ENCODE measurements at regions not wholly inside any gene's neighbourhood (a gene's known extent, or its start where the extent isn't known, plus 50 kb on each side); places are given as distances from the start of the nearest gene placed in this dataset.
"Not testable (repeated sequence)": the region's sequence is repeated elsewhere in the genome, so short reads cannot be mapped to it uniquely, and the experiment has no call there.

DNA sequence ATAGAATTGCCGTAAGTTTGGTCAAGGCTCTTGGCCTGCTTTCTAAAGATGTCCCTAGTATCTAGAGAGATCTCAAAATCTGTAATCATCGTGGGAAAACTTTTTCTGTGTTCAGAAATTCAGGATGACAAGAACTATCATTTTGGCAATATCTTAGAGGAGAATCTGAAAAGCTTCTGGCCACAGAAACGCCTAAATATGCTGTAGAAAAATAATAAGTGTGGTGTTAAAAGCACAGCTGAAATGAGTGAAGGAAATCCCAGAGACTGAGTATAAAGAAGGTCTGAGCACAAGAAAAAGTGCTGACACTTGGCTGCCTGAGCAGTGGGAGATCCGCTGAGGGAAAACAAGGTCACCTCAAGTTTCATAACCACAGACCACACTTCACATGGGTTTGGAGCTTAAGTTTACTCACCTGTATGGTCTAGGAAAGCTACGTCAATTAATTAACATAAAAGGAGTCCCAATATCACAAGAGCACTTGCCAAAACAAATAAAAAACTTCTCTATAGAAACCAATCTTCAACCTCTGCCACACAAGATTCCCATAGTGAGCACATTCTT is 235.2 kb upstream of the IRF2BP2 start:
- peak; percentile 58 for DNase-seq (ENCODE audit: low read depth)

DNA sequence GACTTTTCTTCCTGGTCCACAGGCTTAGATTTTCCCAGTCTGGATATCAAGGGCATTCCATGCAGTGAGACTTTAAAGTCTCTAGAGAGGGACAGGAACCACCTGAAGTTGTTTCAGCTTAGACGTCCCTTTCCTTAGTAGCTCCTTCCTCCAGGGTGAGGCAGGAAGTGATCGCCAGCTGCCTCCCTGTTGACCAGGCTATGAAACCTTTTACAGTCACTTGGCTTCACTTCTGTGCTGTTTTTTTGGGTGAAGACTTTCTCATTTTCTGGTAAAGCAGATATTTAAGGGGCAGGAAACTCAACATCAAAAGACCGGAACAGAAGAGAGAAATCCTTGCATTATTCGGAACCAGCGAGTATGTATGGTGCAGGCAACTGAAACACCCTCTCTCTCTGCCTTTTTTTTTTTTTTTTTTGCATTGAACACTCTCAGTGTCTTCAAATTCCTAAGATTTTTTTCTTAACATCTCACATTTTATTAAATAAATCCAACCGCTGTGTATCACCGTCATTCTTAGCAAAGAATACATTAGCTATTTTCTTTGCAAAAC is 234.6 kb upstream of the IRF2BP2 start:
- DNase-seq (ENCODE audit: low read depth), result no peak

DNA sequence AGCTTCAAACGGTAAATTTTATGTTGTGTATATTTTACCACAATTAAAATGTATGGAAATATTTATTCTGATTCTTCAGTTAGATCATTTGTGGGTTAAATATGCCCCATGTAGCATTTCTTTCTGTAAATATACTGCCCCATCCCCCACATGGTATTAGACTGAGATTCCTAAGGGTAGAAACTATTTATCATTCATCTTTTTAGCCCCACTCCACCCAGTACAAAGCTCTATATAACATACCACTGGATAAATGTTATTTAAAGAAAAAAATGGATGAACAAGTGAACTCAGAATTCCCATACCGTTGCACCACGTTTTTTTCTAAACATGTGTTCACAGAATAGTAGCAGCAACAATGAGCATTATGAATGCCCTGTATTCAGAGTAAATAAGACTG is 234.0 kb upstream of the IRF2BP2 start:
- no peak for DNase-seq (ENCODE audit: low read depth)

DNA sequence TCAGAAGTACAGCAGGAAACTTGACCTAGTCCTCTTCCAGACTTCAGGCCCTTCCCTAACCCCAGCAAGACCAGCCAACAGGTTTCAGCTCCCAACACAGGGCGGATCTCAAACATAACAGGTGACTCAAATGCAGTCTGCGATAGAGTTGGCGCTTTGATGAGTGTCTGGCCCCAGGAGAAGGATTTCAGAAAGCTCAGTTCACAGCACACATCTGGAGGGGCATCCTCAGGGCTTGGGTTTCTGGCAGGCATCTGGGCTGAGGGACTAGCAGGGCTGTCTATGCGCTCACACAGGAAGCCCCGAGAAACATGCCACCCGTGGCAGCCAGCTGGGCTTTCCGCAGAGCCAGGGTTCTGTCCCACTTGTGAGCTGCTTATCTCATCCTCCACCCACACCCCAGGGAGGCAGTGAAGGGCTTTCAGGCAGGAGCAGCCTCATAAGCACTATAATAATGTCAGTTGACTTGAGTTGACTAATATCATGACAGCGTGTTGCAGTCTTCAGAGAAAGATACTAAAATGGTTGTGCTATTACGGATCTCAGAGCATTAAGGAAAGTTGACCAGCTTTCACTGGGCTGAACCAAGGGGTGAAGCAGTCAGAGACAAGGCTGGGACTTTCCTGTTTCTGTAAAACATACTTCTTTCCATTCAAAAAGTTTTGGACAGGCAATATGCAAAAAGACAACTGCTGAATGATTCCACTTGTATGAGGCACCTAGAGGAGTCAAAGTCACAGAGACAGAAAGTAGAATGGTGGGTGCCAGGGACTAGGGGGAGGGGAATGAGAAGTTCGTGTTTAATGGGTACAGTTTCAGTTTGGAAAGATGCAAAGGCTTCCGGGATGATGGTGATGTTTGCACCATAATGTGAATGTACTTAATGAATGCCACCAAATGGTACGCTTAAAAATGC is 233.0 kb upstream of the IRF2BP2 start:
- DNase-seq (ENCODE audit: low read depth), result peak; percentile 25

DNA sequence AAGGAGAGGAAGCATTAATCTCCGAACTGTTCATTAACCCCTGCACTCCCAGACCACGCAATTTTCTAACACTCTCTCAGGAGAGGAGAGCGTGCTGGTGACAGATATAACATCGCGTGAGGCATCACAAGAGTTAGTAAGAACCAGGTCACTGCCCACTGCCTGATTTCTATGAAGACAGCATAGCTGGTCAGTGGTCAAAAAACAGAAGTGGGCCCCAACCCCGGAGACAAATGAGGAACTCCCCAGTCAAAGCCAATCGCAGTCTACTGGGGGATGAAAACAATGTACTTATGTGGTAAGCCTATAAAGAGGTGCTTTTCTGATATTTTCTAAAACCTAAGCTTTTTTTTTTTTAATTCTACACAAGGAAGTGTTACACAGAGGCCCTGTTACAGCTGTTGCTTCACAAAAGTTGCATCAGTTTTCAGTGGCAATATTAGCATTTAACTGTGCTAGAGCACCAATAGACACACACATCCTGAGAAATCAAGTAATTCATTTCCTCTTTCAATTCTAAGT is 231.8 kb upstream of the IRF2BP2 start:
- DNase-seq (ENCODE audit: low read depth), result no peak

DNA sequence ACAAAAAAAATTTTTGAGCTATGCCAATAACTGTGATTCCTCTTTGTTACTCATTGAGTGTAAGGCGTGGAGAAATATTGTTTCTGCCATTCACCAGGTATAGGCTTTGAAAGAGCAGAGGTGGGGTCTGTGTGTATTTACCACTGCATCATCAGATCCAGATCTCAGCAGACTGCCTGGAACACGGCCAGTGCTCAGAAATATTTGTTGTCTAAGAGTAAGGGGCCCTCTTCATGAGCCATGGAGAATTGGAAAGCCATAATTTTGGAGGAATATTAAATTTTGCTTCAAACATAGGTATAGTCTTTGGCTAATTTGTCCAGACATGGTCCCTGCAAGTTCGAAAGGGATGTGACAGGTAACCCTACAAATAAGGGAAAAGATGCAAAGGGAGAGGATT is 231.3 kb upstream of the IRF2BP2 start:
- no peak for DNase-seq (ENCODE audit: low read depth)

DNA sequence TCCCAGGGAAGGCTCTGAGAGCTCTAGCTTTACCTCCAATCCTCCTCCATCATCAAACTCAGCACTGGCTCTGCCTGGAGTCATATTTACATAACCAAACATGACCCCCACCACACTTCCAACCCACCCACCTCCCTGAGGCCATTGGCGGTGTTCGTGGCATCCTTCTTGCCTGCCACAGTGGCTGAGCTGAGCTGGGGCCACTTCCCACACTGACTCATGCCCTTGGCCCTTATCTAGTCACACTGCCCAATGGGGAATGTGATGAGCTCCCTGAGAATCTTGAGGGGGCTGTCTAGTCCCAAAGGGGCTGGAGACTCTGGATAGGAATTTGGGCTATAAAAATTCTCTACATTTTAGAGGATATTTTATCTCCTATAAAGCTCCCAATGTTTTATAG is 230.9 kb upstream of the IRF2BP2 start:
- no peak for DNase-seq (ENCODE audit: low read depth)

DNA sequence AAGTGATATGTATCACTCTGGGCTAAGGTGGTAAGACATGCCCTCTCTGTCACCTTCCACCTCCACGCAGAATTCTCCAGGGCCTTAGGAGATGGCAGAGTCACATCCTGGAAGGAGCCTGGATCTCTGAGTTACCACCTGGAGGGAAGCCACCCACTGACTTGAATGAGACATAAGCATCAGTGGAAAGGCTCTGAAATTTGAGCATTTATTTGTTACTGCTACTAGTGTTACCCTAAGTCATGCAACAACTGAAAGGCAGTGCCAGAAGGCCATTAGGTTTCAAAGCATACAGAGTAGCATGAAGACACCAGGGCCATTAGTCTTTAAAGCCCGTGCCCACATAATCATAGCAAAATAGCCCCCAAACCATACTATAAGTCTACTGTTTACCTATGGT is 230.3 kb upstream of the IRF2BP2 start:
- no peak for DNase-seq (ENCODE audit: low read depth)

DNA sequence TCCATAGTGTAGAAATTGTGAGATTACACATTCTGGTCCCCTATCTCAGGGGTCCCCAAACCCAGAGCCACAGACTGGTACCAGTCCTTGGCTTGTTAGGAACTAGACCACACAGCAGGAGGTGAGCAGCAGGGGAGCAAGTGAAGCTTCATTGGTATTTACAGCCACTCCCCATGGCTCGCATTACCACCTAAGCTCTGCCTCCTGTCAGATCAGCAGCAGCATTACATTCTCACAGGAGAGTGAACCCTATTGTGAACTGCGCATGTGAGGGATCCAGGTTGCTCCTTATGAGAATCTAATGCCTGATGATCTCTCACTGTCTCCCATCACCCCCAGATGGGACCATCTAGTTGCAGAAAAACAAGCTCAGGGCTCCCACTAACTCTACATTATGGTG is 229.7 kb upstream of the IRF2BP2 start:
- no peak for DNase-seq (ENCODE audit: low read depth)

DNA sequence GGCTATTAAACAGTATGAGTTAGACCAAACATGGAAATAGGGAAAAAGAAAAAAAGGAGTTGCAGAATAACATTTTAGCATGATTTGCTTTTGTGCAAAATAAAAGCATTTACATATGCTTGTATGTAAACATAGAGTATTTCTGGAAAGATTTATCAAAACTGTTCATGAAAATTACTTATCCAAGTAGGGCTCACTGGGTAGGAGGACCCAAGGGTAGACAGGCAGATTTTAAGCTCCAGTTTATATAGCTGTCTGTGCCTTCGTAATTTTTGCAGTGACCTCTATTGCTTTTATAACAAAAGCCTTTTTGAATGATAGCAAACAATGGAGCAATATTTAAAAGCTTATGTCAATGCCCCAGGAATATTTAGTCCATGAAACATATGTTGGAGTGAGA is 228.8 kb upstream of the IRF2BP2 start:
- DNase-seq (ENCODE audit: low read depth), result no peak

DNA sequence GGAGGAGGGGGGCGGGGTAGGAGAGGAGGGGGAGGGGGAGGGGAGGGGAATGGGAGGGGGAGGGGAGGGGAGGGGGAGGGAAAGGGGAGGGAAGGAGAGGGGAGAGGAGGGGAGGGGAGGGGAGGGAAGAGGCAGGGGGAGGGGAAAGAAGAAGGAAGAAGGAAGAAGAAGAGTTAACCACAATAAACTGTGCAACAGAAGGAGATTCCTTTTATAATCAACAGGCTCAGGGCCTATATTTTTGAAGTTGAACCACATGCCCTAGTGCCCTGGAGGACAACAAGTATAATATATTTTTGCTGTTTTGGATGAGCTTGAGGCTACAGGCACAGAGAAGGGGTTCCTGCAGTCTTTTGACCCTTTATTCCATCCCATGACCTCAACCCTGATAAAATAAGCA is 228.2 kb upstream of the IRF2BP2 start:
- DNase-seq (ENCODE audit: low read depth), result no peak

DNA sequence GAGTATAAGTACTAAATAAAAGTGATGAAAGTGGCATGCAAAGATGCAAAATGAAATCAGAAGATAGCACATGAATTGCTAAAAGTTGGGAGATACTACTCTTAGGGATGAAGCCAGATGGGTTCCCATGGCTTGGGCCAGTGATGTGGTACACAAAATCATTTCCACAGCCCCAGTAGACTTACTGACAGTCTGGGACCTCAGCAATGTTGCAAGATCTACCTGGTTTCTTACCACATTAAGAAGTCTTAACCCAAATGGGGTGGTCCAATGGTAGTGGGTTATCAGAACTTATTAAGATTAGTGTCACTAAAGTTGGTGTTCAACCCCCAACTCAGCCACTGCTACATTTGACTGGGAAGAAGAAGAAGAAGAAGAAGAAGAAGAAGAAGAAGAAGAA is 227.7 kb upstream of the IRF2BP2 start:
- no peak for DNase-seq (ENCODE audit: low read depth)

DNA sequence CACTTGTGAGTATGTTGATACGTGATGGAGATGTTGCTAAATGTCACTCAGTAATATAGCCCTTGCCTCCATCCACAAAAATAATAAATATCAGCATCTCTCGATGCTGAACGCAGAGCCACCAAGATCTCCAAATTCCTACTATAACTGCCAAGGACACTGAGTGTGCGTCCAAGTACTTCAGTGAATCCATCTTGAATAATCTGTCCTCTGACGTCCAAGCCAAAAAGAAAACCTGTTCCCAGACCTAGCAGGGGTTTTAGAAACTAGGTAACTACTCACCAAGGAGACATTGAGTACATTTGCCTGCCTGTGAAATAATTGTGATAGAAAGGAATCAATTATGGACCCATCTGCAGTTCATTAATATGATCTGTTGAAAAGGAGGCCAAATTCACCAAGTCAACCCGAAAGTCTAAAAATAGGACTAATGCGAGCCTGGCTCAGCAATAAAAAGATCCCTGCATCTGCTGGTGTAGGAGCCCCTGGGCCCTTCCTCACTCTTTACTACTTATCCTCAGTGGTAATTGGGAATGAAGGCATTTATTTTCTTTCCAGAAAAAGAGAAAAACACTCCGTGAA is 226.9 kb upstream of the IRF2BP2 start:
- DNase-seq (ENCODE audit: low read depth), result no peak

DNA sequence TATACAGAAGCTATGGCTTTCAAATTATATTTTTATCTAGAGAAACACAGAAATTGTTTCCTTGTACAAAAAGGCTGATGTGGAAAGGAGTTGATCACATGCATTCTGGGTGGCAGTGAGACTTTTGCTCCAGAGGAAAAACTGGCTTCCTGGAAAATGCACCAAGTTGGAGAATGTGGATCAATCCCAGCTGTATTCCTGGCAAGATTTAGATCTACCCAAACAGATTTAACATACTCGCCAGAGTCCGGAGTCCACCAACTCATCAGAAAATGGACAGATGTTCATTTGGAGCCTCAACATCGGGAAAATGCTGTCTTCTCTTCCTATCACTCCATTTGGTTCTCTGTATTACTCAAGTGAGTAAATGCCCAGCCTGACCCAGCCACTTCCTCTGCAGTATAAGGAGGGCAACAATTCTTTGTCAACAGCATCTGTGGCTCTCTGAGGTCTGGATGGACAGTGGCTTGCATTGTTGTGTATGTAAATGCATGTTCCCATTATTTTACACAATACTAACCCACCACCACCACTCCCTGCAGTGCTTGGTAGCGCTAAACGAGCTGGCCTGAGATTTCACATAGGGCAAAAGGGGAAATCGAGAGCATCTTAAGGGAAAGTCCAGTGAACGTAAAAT is 226.2 kb upstream of the IRF2BP2 start:
- no peak for DNase-seq (ENCODE audit: low read depth)

DNA sequence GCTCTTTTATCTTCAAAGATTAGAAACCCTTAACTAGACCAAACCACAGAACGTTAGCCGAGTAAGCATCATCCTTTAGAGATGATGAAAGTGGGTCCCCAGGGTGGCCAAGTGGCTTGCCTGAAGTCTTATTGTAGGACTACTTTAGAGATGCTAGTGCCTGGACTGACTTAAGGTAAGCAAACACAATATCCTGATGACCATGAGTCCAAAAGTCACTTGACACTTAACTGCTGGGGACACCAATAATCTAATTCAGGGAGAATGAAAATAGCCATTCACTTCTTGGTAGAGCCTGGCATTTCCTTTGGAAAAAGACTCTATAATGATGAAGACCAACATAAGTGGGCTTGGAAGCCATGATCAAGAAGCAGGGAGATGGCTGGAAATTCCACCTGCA is 225.3 kb upstream of the IRF2BP2 start:
- no peak for DNase-seq (ENCODE audit: low read depth)

DNA sequence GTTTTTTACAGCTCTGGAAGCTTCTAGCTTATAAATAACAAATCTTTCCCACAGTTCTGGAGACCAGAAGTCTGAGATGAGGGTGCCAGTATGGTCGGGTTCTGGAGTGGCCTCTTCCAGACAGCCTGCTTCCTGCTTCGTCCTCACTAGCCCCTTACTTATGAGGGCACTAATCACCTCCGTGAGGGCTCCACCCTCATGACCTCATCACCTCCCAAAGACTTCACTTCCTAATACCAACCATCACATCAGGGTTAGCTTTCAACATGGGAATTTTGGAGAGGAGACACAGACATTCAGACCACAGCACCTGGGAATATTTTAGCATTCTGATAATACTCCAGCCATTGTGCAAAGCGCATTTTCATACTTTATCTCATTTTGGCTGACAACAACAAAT is 223.7 kb upstream of the IRF2BP2 start:
- no peak for DNase-seq (ENCODE audit: low read depth)

DNA sequence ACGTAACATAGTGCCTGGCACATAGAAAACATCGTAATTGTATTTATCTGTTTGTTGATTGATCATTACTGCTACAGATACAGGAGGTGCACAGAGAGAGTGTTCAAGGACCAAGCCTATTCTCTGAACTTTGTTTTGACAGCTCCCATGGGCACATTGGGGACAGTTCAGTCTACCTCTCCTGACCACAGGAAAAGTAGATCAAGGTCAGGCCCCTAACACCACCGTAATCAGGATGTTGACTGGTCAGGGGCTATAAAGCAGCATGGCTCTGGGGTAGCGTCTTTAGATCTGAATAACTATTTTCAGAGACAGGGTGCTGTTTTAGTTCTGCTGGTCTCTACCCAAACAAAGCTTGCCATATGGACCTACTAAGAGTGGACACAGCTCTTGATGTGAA is 223.1 kb upstream of the IRF2BP2 start:
- DNase-seq (ENCODE audit: low read depth), result no peak

DNA sequence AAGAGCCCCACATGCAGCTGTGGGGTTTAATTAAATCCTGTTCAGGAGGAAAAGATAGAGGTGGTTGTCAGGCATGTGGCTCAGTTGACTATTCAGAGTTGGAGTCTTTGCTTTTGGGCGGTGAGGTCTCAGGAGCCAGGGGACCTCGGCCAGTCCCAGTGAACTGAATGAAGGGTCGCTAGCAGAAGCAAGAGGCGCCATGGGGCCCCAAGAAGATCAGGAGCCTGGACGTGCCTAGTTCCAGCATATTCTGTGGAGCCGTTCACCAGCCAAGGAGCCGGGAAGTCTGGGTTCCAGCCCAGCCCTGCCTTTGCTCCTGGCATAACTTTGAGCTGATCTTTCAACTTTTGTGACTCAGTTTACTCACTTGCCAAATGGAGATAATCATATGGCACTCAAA is 217.7 kb upstream of the IRF2BP2 start:
- no peak for DNase-seq (ENCODE audit: low read depth)

DNA sequence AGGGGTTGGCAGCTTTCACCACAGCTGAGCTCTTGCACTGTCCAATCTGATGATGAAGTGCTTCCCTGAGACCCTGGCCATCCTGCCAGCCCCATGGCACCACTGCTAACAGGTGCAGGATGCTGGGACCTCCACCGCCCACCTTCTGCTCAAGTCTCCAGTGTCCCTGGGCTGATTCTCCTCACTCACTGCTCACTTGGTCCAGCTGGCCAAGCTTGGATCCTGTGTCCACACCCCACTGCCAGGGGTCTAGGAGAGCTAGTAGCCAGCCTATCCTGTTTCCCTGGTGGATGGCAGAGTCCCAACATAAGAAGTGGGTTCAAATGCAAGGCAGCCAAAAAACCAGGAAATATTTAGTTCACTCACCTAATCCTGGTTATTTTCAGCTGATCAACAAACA is 217.2 kb upstream of the IRF2BP2 start:
- no peak for DNase-seq (ENCODE audit: low read depth)

DNA sequence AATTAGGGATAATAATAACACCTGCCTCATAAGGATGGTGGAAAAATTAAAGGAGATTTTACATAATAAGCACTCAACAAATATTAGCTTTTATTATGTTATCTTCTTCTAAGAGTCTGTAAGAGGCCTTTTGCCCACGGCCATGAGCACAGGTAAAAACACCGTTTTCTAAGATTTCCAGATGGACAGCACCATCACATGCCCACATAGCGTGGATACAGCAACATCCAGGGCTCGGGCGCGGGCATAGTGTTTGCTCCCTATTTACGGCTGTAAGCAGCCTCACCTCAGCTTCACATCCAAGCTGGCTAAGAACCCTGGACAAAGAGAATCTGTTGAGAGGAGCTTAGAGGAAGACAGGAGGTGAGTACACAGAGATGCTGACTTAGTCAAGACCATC is 216.4 kb upstream of the IRF2BP2 start:
- no peak for DNase-seq (ENCODE audit: low read depth)

DNA sequence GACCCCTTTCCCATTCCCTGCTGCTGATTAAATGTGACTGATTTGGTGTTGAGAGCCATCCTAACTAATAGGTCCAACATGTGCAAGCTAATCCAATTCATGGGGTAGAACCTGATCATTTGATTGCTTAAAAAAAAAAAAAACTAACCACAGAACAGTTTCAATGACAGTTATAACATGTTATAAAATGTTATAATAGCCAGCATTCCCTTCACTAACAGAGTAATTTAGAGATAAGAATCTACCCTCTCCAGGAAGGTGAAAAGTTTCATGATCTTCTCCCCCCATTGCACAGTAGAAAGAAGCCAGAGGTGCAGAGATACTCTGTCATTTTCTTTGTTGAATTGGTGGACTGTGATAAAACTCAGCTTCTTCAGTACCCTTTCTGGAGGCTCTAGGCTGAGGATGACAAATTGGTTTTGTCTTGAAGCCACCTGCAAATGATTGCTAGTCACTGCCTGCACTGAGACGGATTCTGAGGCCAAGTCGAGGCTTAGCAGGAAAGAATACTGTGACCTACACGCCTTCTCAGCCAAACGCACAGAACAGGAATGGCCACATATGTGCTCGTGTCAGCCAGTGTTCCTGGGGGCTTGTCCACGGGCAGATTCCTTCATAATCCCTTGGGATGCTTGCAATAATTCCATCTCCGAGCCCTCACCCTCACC is 215.7 kb upstream of the IRF2BP2 start:
- DNase-seq (ENCODE audit: low read depth), result no peak

DNA sequence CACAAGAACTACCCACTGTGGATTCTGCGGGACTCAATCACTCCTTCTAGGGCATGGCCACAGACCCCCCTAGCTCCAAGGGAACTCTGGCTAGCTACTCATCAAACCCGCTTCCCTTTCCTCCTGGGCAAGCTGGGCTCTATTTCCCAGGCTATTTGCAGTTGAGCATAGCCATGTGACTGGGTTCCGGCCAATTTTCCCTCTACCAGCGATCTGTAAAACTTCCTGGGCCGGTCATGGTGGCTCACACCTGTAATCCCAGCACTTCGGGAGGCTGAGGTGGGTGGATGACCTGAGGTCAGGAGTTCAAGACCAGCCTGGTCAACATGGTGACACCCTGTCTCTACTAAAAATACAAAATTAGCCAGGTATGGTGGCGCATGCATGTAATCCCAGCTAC is 214.9 kb upstream of the IRF2BP2 start:
- not testable (repeated sequence) for DNase-seq (ENCODE audit: low read depth)

Measured in T follicular helper cell (primary cell).